Embryonic facial prominence (tissue), 1 donor: ENCODE measurements at regions not wholly inside any gene's neighbourhood (a gene's known extent, or its start where the extent isn't known, plus 50 kb on each side); places are given as distances from the start of the nearest gene placed in this dataset.

Experiments used
- DNase-seq: peaks from one replicate; pipeline ENCODE4 v3.0.0-alpha.2; 2016; ENCODE audit errors: extremely low spot score

DNA sequence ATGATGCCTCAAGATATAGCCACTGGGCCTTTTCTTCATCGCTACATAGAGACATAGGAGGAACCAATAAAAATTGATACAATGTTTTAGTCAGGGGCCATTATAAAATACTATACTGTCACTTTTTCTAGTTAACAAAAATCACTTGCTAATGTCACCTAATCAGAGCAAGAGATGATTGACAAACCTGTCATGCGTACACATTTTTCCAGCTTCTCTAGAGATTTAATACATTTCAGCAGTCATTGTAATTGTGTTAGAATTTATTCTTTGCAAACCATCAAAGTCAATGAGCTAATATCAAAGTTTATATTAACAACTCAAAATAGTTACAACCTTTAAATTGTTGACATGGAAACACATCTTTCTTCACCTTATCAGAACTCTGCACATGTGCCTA, 513.6 kb upstream of the SEMA6A start:
- DNase-seq, result no peak

DNA sequence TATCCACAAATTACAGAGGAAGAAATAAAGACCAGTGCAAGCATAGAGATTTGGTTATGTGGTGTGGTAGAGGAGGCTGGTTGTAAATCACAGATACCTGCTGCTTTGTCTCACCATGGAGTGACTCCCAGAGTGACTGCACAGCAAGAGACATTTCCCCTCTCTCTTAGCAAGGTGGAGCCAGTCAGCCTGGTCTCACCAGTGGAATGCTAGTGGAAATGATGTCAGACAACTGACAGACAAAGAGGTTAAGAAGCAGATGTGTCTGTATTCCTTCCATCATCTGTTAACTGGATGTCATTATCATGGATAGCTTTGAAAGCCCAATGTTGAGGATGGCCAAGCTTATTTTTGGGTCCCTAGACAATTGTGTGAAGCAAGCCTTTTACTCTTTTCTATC, 509.4 kb upstream of the SEMA6A start:
- no peak for DNase-seq

DNA sequence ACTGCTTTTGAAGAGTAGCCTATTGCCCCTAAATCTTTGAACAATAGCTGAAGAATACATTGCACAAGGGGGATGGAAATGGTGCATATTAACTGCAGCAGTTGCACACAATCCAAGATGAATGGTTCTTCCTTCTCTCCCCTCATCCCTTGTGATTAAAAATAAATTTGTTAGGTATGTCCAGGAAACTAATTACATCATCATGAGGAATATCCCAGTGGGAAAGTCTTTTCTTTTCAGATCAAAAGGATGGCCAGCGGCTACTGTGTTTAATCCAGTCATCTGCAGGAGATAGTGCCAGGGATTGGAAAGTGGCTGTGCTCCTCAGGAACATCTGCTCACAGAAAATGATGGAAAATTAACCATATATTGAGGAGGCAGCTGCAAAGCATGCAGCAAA, 508.4 kb upstream of the SEMA6A start:
- no peak for DNase-seq

DNA sequence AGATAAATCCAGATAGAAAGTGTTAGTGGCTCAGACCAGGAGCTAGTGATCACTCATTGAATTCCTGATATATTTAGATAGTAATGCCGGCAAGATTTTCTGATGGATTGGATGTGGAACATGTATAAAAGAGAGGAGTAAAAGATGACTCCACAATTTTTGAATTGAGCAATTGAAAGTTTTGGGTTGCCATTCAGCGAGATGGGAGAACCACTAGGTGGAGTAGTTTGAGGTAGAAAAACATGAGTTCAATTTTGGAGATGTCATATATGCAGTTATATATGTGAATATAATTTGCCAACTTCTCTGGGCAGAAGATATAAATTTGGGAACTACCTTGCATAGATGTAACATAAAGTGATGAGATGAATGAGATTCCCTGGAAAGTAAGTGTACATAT, 502.5 kb upstream of the SEMA6A start:
- no peak for DNase-seq

DNA sequence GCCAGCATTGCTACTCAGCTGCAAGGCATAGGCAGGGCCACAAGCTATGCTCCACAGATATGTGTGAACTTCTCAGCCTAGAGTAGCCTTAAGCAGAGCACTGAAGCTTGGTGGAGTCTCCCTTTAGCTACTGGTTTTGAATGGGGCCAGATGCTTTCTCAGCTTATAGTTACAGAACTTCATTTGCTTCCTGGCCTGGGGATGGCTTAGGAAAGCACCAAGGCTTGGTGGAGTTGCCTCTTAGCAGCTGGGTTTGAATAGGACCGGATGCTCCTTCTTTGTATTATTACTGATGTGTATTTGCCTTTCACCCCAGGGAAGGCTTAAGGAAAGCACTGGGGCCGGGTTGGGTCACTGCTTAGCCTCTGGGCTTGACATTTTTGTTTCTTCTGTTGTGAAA, 497.8 kb upstream of the SEMA6A start:
- DNase-seq, result no peak

DNA sequence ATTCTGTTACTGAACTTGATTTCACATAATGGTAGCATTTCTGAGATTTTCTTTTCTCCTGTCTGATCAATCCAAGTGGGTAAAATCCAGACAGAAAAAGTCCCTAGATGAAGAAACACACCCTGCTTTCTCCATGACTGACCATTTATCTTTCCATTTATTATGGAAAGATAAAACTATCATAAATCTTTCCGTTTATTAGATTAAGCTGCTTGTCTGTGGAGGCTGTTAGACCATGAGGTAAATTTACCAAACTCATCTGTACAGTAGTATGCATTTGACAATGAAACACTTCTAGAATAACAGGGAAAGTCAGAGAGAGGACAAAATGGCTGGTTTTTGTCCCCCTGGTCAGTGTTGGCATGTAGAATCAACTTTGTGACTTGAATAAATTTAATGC, 491.2 kb upstream of the SEMA6A start:
- DNase-seq, result no peak

DNA sequence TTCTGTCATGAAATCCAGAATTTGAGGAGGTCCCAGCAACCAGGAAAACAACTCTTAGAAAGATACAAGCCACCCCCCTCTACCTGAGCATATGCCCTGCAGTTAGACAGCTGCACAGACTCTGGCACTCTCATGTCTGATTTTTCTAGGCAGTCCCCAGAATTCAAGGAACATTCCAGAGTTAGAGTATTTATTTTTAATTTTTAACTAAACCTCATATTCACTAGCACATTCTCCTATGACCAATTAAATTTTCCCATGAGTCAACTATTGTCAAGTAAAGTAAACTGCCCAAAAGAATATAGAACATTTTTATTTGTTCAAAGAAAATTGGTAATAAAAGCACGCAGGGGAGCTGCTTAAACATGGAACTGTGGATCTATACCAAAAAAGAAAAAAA, 490.5 kb upstream of the SEMA6A start:
- DNase-seq, result no peak

DNA sequence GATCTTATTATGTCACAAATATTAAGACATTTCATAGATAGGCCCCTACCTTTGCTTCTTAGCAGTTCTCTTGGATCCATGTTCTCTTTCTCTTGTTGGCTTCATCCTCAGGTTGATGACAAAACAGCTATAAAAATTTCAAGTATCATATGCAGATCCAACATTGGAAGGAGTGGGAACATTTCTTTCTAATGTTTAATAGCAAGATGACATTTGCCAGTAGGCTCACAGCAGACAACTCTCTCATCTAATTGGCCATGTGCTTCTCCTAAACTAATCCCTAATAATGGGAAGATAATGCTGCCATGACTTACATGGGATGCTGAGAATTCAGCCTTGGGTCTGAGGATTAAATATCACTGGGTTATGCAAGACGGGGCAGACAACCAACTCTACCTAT, 485.5 kb upstream of the SEMA6A start:
- no peak for DNase-seq

DNA sequence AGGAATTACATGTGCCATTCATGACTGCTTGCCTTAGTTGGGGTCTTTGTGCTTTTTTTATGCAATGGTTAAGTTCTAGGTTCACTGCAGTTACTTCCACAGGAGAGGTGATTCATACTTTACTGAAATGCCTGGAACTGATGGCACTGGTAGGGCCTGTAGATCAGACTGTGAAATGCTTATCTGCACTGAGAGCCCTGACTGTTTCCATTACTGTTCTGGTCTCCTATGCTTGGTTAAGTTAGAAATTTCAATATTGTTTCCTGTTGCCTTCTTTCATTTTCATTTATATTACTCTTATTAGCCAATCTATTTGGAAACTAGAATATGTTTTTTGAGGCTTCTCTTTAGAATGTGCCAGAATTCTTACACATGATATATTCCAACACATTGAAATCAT, 484.1 kb upstream of the SEMA6A start:
- no peak for DNase-seq

DNA sequence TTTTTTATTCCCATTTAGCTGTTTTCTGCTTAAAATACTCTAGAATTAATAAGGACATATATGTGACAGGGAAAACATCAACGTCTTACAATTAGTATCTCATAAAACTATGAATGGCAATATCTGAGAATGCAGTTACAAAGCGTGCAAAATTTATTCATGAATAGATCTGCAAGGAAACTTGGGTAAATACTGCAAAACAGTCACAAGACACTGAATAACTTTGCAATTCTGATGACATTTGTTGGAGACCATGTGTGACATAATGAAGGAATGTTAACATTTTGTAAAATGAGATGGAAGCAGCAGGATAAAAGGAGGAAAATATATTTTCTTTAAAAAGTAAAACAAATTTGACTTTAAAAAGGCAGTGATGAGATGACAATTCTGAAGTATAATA, 480.9 kb upstream of the SEMA6A start:
- no peak for DNase-seq

DNA sequence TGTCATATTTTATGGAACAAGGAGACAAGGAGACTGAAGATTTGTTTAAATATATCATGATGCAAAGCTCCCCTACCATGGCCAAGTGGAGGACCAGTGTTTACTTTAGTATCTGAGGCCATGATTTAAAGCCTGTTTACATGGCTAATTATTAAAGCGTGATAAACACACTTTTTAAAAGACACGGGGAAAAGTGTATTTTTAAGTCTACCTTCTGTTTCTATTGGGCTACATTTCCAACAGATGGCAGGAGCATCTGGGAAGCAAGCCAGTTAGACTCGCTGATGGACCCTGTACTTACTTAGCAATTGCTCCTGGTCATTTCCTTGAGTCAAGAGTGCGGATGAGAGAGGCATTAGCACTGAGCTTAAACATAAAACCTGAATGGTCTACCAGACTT, 480.3 kb upstream of the SEMA6A start:
- DNase-seq, result no peak

DNA sequence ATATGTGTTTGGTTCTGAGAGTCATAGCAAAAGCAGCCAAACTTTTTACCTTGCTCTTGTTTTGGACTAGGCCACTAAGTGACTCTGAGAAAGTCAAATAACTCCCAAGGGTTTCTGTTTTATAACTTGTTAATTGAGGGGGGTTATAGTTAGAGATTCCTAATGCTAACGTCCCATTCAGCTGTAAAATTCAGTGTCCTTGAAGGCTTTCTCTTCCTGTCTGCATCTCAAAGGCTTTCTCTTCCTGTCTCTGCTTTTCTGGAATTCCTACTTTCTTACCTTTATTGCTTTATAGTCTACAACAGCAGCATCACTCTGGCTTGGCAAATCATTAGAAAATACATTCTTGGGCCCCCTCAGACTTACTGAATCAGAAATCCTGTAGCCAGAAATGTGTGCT, 479.5 kb upstream of the SEMA6A start:
- DNase-seq, result no peak

DNA sequence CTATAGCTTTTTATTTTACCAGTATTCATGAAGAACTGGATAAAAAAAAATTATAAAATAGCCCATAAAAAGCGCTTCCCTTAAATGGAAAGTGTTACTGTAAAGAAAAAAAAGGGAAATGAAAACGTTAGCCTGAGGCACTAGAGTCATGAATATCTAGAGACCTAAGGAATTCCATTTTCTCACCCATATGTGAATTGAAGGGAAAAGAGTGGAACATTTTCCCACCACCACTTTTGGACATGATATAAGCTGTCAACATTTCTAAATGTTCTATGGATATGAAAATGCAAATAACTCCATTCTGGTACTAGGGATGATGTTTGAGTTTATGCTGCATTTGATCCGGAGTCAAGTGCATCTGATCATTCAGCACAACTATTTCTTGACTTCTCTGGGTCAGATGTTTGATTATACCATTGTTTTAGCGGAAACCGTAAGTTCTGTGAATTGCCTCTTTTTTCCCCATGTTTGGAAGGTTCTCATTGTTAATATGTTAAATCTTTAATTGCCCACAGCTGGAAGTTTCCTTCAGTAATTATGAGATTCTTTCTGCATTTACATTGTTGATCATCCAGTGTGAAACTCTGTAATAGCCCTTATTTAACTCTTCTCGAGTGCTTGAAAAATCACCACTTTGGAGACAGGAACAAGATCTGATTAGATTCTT, 467.4 kb upstream of the SEMA6A start:
- DNase-seq, result no peak

DNA sequence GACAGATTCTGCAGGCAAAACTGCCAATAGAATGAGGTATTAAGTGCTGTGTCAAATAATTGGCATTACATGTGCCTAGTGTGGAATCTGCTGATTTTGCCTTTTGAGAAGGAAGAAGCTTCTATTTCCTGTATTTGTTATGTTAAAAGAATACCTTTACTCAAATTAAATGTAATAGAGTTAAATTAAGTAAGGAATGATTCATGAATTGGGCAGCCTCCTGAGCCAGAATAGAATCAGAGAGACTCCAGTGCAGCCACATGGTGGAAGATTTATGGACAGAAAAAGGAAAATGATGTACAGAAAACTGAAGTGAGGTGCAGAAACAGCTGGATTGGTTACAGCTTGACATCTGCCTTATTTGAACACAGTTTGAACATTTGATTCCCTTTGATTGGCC, 464.4 kb upstream of the SEMA6A start:
- DNase-seq, result no peak

DNA sequence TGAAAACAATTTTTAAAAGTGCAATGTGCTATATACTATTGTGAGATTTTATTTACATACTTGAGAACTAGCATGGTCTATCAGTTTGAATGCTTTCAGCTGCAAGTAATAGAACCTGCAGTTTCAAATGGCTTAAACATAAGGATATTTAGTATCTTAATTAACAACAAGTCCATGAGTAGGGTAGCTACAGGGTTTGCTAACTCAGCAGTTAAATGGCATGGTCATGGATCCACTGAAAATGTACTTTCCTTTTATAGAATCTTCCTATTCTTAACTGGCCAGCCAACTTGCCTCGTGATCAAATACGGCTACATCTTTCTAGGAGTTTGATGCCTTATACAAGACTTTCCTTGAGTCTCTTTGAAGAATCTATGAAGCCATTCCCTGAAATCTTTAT, 452.8 kb upstream of the SEMA6A start:
- no peak for DNase-seq

DNA sequence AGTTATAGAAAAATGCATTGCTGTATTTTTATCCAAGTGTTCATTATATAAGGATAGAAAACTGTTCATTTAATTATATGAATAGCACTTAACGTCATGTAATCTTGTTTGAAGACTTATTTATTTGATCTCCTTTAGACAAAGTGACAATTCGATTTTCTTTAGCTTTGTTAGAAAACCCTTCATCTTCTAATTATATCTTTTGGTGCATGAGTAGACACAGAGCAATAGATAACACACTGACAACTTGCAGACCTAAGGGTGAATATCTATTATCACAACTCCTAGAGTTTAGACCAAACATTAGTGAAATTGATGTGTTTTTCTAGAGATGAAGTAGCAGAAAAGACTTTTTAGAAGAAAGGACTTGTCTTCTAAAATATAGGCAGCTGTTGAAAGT, 446.4 kb upstream of the SEMA6A start:
- DNase-seq, result no peak

DNA sequence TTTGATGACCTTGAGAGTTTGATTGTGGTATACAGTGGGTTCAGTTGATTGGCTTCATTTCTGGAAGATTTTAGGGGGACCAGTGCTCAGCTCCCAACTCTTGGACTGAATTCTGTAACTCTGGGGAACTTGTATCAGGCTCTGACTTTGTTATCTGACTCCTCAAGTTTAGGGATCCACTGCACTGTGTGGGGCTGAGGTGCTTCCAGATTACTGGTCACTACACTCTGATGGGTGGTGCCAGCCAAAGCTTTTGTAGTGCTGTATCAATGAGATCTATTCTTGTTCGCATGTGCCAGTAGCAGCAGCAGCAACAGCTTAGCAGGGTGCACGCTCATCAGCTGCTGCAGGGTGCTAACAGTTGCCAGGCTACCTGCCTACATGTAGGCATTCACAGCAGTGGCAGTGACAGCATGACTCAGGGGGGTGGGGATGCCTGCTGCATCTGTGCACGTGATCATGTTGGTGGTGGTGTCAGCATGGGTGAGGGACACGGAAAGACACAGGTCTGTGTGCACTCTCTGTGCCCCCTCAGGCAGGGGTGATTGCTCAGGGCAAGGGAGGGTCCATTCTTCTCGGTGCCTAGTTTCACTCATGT, 438.8 kb upstream of the SEMA6A start:
- no peak for DNase-seq

DNA sequence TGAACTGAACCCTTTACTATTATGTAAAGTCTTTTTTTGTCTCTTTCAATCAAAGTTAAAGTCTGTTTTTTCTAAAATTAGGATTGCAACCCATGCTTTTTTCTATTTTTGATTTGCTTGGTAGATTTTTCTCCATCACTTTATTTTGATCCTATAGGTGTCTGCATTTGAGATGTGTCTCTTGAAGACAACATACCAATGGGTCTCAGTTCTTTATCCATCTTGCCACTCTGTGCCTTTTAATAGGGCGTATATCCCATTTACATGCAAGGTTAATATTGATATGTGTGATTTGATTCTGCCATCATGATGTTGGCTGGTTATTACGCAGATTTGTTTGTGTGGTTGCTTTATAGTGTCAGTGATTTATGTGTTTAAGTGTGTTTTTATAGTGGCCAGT, 436.0 kb upstream of the SEMA6A start:
- no peak for DNase-seq

DNA sequence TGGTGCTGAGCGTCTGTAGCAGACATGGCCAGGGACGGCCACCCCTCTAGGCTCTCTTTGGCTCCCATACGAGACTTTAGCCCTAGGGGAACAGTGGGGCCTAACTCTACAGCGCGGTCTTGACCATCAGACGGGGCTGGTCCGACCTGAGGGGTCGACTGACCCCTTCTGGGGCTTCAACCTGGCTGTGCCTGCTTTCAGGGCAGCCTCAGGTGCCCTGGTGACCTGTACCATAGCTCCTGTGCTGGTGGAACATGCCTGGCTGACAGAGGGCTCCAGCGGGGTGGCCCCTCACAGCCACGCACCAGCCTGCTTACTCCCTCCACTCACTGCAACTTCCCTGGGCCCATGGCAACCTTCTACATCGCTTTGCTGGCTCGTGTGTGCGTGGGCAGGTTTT, 423.4 kb upstream of the SEMA6A start:
- DNase-seq, result no peak

DNA sequence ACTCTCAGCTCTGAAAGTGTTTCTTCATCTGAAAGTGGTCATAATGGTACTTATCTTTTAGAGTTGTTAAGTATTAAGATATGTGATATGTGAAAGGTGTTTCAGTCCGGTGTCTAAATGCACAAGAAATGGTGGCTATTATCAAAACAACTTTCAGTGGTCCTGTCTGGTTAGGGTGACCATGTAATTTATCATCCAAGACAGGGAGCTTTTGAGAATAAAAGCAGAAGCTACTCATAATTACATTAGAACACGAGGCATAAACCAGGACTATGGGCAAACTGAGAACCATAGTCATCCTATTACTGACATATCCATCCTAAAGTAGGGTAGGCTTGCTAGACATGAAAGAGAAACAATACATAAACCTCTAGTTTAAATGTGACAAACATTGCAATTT, 418.1 kb upstream of the SEMA6A start:
- no peak for DNase-seq

DNA sequence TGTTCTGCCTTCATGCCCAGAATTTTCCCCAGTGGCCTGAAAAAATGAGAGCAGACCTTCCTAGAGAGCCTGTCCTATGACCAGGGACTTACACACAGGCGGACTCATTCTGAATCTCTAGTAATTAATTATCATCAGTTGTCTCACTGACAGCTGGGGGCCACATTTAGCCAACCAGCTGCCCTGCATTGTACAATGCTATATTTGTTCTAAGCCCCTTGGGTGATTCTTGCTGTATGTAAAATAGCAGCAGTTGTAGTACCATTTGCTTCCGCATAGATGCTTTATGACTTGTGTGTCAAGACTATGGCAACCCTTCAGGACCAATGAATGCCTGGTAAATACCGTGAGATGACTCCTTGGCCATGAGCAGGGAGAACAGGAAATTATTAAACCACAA, 415.4 kb upstream of the SEMA6A start:
- DNase-seq, result no peak

DNA sequence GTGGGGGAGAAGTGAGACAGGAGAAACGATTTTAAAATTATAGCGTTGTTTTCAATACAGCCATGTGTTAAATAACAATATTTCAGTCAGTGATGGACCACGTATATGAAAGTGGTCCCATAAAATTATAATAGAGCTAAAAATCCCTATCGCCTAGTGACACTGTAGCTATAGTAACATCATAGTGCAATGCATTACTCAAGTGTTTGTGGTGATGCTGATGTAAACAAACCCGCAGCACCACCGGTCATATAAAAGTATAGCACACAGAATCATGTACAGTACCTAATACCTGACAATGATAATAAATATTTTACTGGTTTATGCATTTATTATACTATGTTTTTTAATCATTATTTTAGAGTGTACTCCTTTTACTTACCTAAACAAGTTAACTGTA, 407.4 kb upstream of the SEMA6A start:
- DNase-seq, result no peak

DNA sequence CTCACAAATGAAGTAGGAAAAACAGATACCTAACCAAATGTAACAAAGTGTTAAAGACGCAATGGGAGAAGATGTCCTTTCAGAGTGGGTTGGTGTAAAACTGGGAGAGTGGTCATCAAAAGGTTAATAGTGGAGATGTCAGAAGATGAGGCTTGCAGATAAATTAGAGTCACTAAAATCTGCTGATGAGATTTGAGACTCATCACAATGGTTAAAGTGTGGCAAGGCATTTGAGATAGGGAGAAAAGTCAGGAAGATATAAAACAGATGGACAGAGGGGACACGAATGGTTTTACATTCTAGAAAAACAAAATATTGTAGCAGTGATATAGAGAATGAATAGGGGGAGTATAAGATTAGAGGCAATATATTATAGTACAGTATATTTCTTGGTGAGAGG, 406.0 kb upstream of the SEMA6A start:
- DNase-seq, result no peak

DNA sequence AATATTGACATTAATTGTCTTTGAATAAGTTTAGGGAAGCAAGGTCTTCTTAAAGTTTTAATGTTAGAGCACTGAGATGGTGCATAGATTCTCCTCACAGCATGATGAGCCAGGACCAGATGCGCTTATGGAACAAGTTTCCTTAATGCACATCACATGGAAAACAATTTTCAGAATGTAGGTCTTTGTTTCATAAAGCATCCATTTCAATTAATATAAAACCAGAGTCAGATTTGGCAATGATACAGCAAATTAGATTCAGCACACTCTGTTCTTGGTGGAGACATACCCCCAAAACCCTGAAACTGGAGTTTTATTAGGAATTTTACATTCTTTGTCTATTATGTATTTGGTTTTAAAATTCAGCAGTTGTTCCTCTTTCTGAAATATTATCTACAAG, 402.1 kb upstream of the SEMA6A start:
- peak; percentile 23 for DNase-seq
